ENCODE measurements at regions not wholly inside any gene's neighbourhood (a gene's known extent, or its start where the extent isn't known, plus 50 kb on each side); places are given as distances from the start of the nearest gene placed in this dataset.
"Not testable (repeated sequence)": the region's sequence is repeated elsewhere in the genome, so short reads cannot be mapped to it uniquely, and the experiment has no call there.

DNA sequence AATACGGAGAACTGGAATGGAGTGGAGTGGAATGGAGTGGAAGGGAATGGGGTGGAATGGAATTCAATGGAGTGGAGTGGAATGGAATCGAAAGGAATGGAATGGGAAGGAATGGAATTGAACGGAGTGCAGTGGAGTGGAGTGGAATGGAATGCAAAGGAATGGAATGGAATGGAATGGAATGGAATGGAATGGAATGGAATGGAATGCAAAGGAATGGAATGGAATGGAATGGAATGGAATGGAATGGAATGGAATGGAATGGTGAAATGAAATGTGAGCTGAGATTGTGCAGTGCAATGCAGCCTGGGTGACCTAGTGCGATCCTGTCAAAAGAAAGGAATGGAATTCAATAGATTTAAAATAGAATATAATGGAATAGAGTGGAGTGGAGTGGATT is 357.3 kb upstream of the WSB1 start:
- DNase-seq: not testable (repeated sequence)

DNA sequence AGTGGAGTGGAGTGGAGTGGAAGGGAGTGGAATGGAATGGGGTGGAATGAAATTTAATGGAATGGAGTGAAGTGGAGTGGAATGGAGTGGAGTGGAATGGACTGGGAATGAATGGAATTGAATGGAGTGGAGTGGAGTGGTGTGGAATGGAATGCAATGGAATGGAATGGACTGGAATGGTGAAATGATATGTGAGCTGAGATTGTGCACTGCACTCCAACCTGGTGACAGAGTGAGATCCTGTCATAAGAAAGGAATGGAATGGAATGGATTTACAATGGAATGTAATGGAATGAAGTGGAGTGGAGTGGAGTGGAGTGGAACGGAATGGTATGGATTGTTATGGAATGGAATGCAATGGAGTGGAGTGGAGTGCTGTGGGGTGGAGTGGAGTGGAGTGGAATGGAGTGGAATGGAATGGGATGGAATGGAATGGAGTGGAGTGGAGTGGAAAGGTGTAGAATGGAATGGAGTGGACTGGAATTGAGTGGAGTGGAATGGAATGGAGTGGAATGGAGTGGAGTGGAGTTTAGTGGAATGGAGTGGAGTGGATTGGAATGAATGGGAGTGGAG is 356.1 kb upstream of the WSB1 start:
- DNase-seq: not testable (repeated sequence)

- DNase-seq: not testable (repeated sequence)
Measured at GRCh38 chr17:26939755-26940154, 354.2 kb upstream of the WSB1 start.

DNA sequence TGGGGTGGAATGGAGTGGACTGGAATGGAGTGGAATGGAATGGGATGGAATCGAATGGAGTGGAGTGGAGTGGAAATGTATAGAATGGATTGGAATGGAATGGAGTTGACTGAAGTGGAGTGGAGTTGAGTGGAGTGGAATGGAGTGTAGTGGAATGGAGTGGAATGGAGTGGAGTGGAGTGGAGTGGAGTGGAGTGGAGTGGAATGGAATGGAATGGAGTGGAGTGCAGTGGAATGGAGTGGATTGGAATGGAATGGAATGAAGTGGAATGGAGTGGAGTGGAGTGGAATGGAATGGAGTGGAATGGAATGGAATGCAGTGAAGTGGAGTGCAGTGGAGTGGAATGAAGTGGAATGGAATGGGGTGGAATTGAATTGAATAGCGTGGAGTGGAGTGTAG is 353.3 kb upstream of the WSB1 start:
- DNase-seq: not testable (repeated sequence)

DNA sequence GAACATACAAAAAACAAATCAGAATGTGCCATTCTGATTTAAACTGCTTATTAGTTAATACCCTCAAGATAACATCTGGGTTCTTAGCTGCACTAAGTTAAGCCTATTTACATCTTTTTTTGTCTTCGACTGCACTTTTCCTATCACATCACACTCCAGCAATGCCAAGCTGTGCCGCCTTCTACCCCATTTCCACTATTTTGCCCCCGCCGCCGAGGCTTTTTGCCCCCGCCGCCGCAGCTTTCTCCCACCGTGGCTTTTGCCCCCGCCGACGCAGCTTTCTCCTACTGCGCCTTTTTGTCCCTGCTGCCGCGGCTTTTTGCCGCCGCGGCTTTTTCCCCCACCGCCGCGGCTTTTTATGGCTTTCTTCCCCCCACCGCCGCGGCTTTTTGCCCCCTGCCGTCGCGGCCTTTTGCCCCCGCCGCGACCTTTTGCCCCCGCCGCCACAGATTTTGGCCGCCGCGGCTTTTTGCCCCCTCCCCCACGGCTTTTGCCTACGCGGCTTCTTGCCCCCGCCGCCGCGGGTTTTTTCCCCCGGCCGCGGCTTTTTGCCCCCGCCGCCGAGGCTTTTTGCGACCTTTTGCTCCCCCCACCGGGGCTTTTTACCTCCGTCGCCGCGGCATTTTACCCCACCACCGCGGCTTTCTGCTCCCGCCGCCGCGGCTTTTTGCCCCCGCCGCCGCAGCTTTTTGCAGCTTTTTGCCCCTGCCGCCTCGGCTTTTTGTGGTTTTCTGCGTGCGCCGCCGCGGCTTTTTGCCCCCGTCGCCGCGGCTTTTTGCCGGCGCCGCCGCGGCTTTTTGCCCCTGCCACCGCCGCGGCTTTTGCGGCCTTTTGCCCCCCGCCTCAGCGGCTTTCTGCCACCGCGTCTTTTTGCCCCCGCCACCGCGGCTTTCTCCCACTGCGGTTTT is 331.4 kb upstream of the WSB1 start:
- no peak for DNase-seq

- DNase-seq: no peak
Measured at GRCh38 chr17:26963163-26963503, 330.8 kb upstream of the WSB1 start.

GRCh38 chr17:26965898-26966624 is 327.9 kb upstream of the WSB1 start:
- not testable (repeated sequence) for DNase-seq

- not testable (repeated sequence) for DNase-seq
Measured at GRCh38 chr17:26966625-26967179, 327.2 kb upstream of the WSB1 start.

- not testable (repeated sequence) for DNase-seq
Measured at GRCh38 chr17:26981845-26982425, 312.0 kb upstream of the WSB1 start.

DNA sequence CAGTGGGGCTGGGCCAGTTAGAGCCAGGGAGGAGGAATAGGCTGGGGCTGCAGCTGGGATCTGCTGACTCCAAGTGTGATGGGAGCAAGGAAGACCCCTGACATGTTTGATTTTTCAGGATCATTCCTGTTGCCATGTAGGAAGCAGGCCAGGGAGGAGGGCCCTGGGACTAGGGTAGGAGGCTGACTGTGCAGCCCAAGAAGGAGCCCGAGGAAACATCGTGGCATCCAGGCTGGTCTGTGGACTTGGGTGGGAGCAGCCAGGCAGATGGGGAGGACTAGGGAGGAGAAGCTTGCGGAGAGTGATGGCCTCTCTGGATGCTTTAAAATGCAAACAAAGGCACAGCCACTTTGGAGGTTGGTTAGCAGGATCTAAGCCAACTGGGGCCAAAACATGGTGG is 311.4 kb upstream of the WSB1 start:
- DNase-seq: not testable (repeated sequence)

DNA sequence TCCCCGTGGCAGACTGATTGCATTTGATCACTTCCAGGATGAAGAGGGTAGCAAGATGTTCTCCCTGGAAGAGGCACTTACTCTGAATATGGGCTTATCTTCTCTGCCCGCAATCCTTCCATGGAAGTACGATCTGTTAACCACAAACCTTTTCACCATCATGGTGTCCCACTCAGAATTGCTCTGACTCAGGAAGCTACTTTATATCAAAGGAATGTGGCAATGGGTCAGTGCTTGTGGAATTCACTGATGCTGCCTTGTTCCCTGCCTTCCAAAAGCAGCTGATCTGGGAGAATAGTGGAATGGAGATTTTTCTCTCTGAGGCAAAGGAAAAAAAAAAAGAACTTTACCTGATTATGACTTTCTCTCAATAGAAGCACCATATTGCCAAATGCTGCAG is 306.1 kb upstream of the WSB1 start:
- not testable (repeated sequence) for DNase-seq

DNA sequence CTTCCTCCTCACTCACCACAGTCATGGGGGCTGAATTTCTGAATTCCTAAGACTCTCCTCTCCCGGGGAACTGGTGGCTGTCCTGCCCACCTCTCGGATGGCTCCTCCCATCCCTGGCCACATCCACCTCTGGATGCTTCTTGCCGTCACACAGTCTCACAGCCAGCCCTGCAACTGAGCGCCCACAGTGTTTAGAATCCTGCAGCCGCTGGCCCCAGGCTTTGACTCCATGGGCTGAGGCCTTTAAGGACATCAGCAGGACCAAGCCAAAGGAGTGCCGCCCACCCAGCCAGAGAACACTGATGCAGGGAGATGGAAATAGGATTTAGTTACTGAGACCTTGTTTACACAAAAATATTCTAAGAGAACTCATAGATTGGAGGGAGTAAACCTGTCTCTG is 299.3 kb upstream of the WSB1 start:
- DNase-seq: not testable (repeated sequence)

DNA sequence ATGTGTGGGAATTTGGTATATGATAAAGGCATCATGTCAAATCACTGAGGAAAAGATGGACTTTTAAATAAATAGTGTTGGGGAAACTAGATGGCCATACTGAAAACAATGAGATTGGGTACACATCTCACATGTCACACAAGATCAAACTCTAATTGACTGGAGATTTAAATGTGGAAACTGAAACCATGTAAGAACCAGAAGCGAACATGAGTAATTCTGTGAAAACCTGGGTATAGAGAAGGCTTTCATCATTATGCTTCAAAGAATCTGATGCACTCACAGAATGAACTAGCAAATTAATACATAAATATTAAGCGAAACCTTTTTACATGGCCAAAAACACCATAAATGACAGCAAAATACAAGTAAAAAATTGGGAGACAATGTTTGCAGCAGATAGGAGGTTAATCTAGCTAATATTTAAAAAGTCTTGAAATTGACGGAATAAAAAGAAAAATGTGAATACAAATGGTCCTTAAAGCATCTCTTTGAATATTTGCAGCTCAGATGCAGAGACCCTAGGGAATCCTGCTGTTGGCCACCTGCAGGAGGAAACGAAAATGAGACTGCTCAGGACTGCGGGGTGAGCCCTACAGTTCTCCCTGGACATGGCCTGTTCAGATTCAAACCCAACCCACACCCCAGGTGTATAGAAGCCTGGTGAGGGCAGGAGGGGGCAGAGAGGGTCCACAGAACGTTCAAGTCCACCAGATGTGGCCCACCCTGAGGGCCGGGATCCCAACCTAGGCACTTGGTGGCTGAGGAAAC is 297.6 kb upstream of the WSB1 start:
- DNase-seq: not testable (repeated sequence)

- not testable (repeated sequence) for DNase-seq
Measured at GRCh38 chr17:27007734-27008531, 286.0 kb upstream of the WSB1 start.

DNA sequence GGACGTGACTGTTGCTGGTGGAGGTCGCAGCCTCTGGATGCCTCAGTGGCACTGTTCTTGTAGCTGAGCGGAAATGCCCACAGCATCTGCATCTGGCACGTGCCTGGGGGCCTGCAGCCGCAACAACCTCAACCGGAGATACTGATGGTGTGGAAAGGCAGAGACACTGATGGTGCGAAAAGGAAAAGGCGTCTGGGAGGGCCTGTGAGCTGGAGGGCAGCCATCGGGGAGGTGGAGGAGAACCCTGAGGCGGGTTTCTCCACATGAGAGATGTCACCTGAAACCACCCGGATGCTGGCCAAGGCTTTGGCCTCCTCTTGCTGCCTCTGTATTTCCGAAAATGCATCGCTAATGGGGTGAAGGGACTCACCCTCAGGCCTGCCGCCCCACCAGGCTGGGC is 284.8 kb upstream of the WSB1 start:
- DNase-seq: no peak

DNA sequence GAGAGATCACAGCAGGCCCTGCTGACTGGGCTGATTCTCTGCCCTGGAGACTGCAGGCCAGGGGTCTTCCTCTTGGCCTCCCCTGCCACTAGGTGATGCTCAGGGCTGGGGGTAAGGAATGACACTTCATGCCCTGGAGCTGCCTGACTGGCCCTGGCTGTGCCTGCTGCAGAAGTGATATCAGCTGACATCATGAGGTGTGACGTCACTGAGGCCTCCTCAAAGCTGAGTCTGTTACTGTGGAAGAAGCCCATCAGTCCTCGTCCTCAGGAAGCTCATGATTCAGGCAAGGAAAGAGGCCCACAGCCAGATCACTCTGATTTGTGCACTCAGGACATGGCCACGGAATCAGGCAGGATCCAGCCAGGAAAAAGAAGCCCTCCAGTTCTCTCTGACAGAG is 283.8 kb upstream of the WSB1 start:
- not testable (repeated sequence) for DNase-seq

DNA sequence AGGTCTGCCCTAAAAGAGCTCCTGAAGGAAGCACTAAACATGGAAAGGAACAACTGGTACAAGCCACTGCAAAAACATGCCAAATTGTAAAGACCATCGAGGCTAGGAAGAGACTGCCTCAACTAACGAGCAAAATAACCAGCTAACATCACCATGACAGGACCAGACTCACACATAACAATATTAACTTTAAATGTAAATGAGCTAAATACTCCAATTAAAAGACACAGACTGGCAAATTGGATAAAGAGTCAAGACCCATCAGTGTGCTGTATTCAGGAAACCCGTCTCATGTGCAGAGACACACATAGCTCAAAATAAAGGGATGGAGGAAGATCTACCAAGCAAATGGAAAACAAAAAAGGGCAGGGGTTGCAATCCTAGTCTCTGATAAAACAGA is 263.4 kb upstream of the WSB1 start:
- DNase-seq: not testable (repeated sequence)

DNA sequence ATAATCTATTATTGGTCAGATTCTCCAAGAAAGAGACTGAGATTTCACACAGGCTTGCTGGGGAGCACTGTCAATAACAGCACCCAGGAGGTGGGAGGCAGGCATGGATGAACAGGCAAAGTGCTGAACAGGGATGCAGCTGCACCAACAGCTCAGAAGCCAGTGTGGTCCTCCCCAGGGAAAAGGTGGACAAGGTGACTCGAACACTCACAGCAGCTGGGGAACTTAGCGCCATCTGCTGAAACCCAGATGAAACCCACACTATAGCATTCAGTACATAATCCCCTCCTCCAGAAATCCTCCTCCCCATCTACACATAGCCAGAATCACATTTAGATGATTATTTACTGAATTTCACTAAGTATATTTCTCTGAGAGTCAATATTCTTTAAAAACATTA is 255.2 kb upstream of the WSB1 start:
- no peak for DNase-seq

GRCh38 chr17:27045039-27045438 is 248.9 kb upstream of the WSB1 start:
- DNase-seq: not testable (repeated sequence)

DNA sequence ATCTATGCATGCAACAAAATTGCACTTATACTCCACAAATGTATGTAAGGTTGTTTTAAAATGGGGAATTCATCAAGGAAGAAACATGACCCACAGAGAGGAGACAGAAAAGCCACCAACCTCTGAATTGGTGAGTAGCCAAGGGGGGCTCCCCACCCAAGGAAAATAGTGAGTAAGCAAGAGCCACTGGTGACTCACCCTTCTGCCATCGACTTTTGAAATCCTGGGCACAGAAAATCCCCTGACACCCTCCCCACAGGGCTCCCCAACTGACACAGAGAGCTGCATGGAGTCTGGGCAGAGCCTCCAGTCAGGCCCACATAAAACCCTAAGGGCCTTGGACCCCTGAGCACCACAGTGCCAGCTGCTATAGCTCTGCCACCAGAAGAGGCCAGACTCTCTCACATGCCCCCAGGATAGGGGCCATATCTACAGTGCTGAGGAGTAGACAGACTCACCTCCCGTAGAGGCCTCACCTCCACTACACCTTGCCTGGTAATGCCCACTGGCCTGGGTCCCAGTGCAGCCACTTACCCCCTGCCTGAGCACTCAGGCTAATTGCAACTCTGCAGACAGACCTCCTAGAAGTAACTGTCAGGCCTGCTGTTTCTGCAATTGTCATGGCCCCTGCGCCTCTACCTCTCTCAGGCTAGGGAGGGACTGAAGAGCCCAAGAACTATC is 244.7 kb upstream of the WSB1 start:
- DNase-seq: no peak
